ENCODE measurements at regions not wholly inside any gene's neighbourhood (a gene's known extent, or its start where the extent isn't known, plus 50 kb on each side); places are given as distances from the start of the nearest gene placed in this dataset.

DNA sequence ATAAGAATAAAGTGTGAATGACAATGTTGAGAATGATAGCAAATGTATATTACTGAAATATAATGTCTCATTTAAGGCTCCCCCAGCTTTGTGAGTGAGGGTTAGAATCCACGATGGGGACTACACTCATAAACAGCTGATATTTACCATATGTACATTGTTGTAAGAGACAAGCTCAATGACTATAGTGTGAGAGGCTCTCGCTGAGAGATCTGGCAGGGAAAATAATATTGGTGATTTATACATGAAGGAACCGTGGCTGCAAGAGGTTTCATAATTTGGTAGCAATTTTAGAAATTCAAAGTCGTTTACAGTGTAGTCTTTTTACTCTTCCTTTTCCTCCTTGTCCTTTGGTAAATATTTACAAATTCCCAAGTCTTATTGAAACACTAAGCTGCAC, 342.2 kb upstream of the AKR1E2 start:
- no peak for DNase-seq (ENCODE audit: low read depth in 1 of 2, low spot score in 1 of 2)

GRCh38 chr10:4482659-4483058, 343.3 kb upstream of the AKR1E2 start:
- no peak overlapping the region for H3K27ac ChIP-seq (replicated peaks)
- H3K27me3 ChIP-seq (ENCODE audit: insufficient read depth, poor library complexity, severe bottlenecking): no peaks in the 10 kb centered on the region
- H3K4me3 ChIP-seq (replicated peaks; ENCODE audit: insufficient read depth, low read length): no peak overlapping the region
- TF ChIP-seq SPI1 (IDR thresholded peaks at IDR 0.05; ENCODE audit: borderline replicate concordance, low read depth): no peak
- TF ChIP-seq, protein P1, sequence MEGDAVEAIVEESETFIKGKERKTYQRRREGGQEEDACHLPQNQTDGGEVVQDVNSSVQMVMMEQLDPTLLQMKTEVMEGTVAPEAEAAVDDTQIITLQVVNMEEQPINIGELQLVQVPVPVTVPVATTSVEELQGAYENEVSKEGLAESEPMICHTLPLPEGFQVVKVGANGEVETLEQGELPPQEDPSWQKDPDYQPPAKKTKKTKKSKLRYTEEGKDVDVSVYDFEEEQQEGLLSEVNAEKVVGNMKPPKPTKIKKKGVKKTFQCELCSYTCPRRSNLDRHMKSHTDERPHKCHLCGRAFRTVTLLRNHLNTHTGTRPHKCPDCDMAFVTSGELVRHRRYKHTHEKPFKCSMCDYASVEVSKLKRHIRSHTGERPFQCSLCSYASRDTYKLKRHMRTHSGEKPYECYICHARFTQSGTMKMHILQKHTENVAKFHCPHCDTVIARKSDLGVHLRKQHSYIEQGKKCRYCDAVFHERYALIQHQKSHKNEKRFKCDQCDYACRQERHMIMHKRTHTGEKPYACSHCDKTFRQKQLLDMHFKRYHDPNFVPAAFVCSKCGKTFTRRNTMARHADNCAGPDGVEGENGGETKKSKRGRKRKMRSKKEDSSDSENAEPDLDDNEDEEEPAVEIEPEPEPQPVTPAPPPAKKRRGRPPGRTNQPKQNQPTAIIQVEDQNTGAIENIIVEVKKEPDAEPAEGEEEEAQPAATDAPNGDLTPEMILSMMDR (IDR thresholded peaks at IDR 0.05; ENCODE audit: insufficient read depth, low read length): no peak
- TF ChIP-seq GABPA (IDR thresholded peaks at IDR 0.05; ENCODE audit: low read depth): no peak
- TF ChIP-seq, protein P2, sequence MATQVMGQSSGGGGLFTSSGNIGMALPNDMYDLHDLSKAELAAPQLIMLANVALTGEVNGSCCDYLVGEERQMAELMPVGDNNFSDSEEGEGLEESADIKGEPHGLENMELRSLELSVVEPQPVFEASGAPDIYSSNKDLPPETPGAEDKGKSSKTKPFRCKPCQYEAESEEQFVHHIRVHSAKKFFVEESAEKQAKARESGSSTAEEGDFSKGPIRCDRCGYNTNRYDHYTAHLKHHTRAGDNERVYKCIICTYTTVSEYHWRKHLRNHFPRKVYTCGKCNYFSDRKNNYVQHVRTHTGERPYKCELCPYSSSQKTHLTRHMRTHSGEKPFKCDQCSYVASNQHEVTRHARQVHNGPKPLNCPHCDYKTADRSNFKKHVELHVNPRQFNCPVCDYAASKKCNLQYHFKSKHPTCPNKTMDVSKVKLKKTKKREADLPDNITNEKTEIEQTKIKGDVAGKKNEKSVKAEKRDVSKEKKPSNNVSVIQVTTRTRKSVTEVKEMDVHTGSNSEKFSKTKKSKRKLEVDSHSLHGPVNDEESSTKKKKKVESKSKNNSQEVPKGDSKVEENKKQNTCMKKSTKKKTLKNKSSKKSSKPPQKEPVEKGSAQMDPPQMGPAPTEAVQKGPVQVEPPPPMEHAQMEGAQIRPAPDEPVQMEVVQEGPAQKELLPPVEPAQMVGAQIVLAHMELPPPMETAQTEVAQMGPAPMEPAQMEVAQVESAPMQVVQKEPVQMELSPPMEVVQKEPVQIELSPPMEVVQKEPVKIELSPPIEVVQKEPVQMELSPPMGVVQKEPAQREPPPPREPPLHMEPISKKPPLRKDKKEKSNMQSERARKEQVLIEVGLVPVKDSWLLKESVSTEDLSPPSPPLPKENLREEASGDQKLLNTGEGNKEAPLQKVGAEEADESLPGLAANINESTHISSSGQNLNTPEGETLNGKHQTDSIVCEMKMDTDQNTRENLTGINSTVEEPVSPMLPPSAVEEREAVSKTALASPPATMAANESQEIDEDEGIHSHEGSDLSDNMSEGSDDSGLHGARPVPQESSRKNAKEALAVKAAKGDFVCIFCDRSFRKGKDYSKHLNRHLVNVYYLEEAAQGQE (IDR thresholded peaks at IDR 0.05; ENCODE audit: insufficient replicate concordance, low read depth): no peak
- TF ChIP-seq POLR2AphosphoS5 (IDR thresholded peaks at IDR 0.05; ENCODE audit: low read depth): no peak
- DNase-seq (ENCODE audit: low read depth in 1 of 2, low spot score in 1 of 2): no peak

More for the DNA sequence above, 342.2 kb upstream of the AKR1E2 start:
- TF ChIP-seq POLR2AphosphoS5 (IDR thresholded peaks at IDR 0.05; ENCODE audit: low read depth) (no peak), GABPA (IDR thresholded peaks at IDR 0.05; ENCODE audit: low read depth) (no peak), SPI1 (IDR thresholded peaks at IDR 0.05; ENCODE audit: borderline replicate concordance, low read depth) (no peak)
- TF ChIP-seq, protein P2 (IDR thresholded peaks at IDR 0.05; ENCODE audit: insufficient replicate concordance, low read depth): no peak
- TF ChIP-seq, protein P1 (IDR thresholded peaks at IDR 0.05; ENCODE audit: insufficient read depth, low read length): no peak
- no peak overlapping the region for H3K4me3 ChIP-seq (replicated peaks; ENCODE audit: insufficient read depth, low read length)
- H3K27ac ChIP-seq (replicated peaks): no peak overlapping the region
- no peaks in the 10 kb centered on the region for H3K27me3 ChIP-seq (ENCODE audit: insufficient read depth, poor library complexity, severe bottlenecking)

GRCh38 chr10:4481192-4481591, 344.8 kb upstream of the AKR1E2 start:
- Histone ChIP-seq H3K27ac (replicated peaks) (no peak overlapping the region), H3K27me3 (ENCODE audit: insufficient read depth, poor library complexity, severe bottlenecking) (no peaks in the 10 kb centered on the region), H3K4me3 (replicated peaks; ENCODE audit: insufficient read depth, low read length) (no peak overlapping the region)
- DNase-seq (ENCODE audit: low read depth in 1 of 2, low spot score in 1 of 2): no peak
- TF ChIP-seq GABPA (IDR thresholded peaks at IDR 0.05; ENCODE audit: low read depth) (no peak), SPI1 (IDR thresholded peaks at IDR 0.05; ENCODE audit: borderline replicate concordance, low read depth) (no peak), POLR2AphosphoS5 (IDR thresholded peaks at IDR 0.05; ENCODE audit: low read depth) (no peak)
- TF ChIP-seq, protein P1 (IDR thresholded peaks at IDR 0.05; ENCODE audit: insufficient read depth, low read length): no peak
- TF ChIP-seq, protein P2 (IDR thresholded peaks at IDR 0.05; ENCODE audit: insufficient replicate concordance, low read depth): no peak
